RPMI8226 (cell line): ENCODE measurements at regions not wholly inside any gene's neighbourhood (a gene's known extent, or its start where the extent isn't known, plus 50 kb on each side); places are given as distances from the start of the nearest gene placed in this dataset.
"Not testable (repeated sequence)": the region's sequence is repeated elsewhere in the genome, so short reads cannot be mapped to it uniquely, and the experiment has no call there.

Experiments used
- DNase-seq: peaks from one replicate; pipeline ENCODE4 v3.0.0-alpha.2; 2015

DNA sequence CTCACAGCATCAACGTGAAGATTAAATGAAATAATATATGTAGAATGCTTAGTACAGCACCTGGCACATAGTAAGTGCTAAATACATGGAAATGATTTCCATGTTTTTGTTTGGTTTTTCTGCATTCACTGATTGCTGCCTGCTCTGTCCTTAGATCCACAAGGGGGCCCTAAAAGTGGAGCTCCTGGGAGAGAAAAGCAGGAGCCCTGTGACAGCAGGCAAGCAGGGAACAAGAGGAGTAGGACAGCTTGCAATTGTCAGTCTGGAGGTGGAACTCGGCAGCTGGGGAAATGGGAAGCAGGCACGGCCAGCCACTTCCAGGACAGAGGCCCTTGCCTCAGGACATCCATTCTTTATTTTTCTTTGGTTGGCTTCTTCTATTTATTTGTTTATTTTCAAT is 292.9 kb downstream of the BMP4 start:
- DNase-seq, result no peak

DNA sequence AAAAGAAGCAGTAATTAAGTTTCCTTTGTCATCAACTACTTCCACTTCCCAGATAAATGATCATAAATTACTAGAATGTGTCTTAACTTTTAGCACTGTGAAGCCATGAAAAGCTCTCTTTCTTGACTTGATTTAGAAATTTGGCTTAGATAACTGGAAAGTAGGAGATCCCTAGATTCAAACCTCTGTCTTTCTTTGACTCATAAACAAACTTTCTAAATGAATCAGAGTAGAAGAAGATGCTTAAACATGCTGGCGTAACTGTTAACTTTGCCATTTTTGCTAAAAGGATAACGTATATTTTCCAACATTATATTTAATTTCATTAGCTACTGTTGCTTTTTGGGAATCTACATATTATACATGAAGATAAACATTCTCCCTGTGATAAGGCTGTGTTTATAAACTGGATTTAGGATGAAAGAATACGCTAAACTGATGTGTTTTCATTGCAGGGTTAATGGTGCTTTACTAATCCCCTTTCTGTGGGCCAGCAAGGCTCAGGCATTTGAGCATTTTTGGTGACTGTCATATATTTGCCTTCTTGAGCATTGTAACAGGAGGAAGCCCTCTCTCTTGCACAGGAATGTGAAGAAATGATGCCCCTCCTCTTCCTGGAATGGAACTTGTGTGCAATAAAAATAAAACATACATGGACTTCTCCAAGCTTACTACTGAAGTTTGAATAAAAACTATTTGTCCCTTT is 301.4 kb downstream of the BMP4 start:
- DNase-seq, result no peak

- no peak for DNase-seq
These were observed 304.6 kb downstream of the BMP4 start for GRCh38 chr14:53652068-53652467.

GRCh38 chr14:53651096-53651740 is 305.4 kb downstream of the BMP4 start:
- DNase-seq, result no peak

- no peak for DNase-seq
These were observed 309.7 kb downstream of the BMP4 start for GRCh38 chr14:53646925-53647324.

DNA sequence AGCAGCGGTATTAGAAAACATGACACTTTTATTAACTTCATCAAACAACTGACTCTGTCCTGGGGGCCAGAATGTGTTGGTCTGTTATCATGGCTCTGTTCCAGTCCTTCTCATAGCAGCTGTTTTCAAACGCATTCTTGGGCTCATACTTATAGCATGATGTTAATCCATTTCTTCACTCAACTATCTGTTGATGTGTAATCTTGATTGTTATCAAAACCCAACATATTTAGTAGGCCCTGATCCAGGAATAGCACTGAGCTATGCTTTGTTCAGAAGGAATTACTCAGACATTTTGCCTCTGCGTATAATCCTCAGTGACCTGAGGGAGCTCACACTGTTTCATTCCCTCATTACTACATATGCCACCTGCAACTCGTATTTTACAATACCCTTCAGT is 315.9 kb downstream of the BMP4 start:
- no peak for DNase-seq

DNA sequence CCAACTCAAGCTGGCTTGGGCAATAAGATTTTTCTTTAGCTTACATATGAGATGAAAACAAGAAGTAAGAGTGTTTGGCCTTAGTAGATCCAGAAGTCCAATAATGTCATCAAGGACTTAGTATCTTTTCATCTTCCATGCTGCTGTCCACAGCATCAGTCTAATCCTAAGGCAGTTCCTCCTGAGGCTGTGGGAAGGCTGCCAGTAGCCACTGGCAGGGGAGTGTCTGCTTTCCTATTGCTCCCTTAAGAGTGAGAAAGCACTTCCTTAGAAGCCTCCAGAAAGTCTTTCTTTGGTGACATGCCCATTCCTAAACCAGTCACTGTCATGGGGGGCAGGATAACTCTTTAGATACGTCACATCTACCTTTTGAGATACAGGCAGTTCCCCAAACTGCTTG is 317.7 kb downstream of the BMP4 start:
- no peak for DNase-seq

DNA sequence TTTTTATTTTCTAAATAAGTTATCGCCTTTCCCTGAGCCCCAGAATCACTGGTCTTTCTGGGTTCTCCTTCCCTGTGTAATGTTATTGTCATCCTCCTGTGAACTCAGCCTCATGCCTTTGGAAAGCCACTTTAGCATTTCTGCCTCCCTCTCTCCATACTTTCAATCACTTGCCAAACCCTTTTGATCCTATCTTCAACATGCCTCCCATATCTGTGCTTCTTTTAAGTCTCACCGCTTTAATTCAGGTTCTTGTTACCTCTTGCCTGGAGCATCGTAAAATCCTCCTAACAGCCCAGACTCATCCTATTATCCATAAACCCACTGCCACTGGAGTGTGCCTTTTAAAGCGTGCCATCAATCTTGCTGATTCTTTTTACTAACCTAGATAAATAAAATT is 321.8 kb downstream of the BMP4 start:
- no peak for DNase-seq

- peak; percentile 26 for DNase-seq
These were observed 326.3 kb downstream of the BMP4 start for GRCh38 chr14:53630336-53630735.

DNA sequence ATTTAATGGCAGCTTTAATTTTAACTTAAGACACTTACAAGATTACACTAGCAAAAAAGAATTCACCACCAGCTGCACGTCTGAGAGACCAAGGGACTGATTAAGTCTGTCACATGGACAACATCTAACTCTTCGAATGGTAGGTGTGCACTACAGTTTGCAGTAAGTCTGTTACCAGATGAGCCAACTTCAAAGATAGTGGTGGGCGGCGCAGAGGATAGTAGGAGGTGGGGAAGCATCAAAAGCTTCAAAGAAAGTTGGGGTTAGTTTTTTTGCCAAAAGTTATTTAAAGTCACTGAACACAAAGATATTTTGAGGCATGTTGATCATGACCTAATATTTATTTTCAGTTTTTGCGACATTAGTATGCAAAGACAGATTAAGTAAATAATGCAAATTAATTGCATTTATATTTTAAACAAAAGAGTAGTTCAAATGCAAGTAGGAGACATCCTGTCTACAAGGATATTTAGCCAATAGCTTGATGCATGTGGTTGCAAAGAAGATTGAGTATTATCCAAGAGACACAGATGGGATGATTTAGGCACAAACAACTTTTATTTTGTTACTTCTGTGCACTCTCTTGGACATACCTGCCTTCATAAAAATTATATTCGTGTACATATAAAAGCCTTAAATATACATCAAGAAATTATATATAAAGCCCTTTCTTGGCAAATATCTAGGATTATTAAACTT is 327.7 kb downstream of the BMP4 start:
- DNase-seq, result no peak

- DNase-seq, result no peak
These were observed 328.4 kb downstream of the BMP4 start for GRCh38 chr14:53628261-53628660.

- no peak for DNase-seq
These were observed 329.9 kb downstream of the BMP4 start for GRCh38 chr14:53626761-53627160.

DNA sequence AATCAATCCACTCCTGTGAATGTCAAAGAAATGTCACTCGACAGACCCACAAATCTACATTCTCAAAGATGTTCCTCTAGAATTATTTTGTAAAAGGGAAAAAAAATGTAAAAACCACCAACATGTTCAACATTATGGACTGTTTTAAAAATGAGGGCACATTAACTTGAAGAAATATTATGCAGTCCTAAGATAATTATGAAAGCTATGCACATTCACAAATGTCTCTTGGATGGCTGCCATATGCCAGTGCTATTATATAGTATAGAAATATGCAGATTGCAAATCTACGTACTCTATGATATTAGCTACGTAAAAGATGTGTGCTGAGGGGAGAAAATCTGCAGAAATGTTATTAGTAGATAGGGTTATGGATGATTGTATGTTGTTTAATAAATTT is 334.2 kb downstream of the BMP4 start:
- no peak for DNase-seq

- no peak for DNase-seq
These were observed 334.7 kb downstream of the BMP4 start for GRCh38 chr14:53621921-53622320.

- DNase-seq, result no peak
These were observed 335.2 kb downstream of the BMP4 start for GRCh38 chr14:53621433-53621832.

GRCh38 chr14:53620890-53621289 is 335.7 kb downstream of the BMP4 start:
- DNase-seq, result no peak

DNA sequence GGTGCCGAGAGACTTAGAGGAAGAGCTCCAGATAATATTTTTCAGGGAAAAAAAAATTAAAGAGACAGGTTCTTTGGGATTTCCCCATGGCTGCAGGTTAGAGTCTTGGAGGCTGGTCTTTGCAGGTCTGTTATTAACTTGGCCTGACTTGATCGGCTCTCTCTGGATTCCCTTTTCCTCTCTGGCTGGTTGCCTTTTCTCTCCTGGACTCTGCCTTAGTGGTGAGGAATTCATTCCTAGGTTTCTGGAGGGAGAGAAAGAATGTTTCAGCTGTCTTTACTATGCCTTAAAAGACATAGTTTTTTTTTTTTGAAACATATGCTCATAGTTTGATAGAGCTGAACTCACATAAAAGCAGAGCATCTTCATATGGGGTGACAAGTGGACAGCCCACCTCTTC is 336.3 kb downstream of the BMP4 start:
- DNase-seq, result no peak

- DNase-seq, result no peak
These were observed 336.9 kb downstream of the BMP4 start for GRCh38 chr14:53619691-53620231.

DNA sequence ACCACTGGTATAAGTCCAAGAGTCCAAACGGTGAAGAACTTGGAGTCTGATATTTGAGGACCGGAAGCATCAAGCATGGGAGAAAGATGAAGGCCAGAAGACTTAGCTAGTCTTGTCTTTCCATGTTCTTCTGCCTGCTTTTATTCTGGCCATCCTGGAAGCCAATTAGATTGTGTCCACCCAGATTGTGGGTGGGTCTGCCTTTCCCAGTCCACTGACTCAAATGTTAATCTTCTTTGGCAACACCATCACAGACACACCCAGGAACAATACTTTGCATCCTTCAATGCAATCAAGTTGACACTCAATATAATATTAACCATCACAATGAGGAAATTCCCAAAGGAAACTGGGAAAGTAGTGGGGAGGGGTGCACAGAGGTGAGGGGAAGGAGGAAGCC is 340.1 kb downstream of the BMP4 start:
- DNase-seq, result not testable (repeated sequence)

DNA sequence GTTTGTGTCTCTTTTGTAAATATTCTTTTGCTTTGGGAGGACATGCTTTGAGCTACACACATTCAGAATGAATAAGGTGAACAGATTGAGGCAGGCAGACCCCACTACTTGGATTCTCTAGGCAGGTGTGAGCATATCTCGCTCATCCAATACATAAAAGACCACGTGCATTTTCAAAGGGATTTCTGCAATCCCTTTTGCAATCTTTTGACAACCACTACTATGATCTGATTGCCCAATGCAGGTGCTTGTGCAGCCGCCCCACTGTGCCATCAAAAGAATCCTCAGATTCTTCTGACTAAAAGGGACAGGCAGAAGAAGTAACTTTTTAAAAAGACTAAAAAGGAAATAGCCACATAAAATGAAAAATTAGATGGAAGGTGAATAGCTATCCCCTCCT is 341.4 kb downstream of the BMP4 start:
- no peak for DNase-seq

GRCh38 chr14:53613404-53614253 is 343.0 kb downstream of the BMP4 start:
- peak; percentile 13 for DNase-seq

- DNase-seq, result no peak
These were observed 345.7 kb downstream of the BMP4 start for GRCh38 chr14:53610947-53611346.

GRCh38 chr14:53609009-53609408 is 347.6 kb downstream of the BMP4 start:
- DNase-seq, result no peak
